Vagina (tissue), 2 donors: ENCODE measurements at regions not wholly inside any gene's neighbourhood (a gene's known extent, or its start where the extent isn't known, plus 50 kb on each side); places are given as distances from the start of the nearest gene placed in this dataset.

Source experiments
- POLR2A ChIP-seq, 2 donors: fragments of 450-650 bp; IDR thresholded peaks; one replicate each; pipeline ENCODE4 v1.6.1; 2017; ENCODE audit warnings: antibody characterized with exemption in 2 of 2, mild to moderate bottlenecking in 2 of 2, moderate library complexity in 2 of 2
- POLR2AphosphoS5 ChIP-seq, 2 donors: sonication (generic); formaldehyde crosslinking; IDR thresholded peaks; one replicate each; pipeline ENCODE4 v1.9.0; 2017; ENCODE audit warnings: antibody characterized with exemption in 2 of 2, mild to moderate bottlenecking in 2 of 2, low read depth in 1 of 2; ENCODE audit not compliant: insufficient read depth in 1 of 2
- TF ChIP-seq, protein P1 (sequence below), 3 experiments: fragments of 450-650 bp in 2 of 3; fragments of 200-600 bp in 1 of 3; sonication (generic) in 1 of 3; IDR thresholded peaks; one replicate each; pipeline ENCODE4 v1.5.1; 2017 to 2019; ENCODE audit warnings: antibody characterized with exemption in 3 of 3, mild to moderate bottlenecking in 2 of 3, moderate library complexity in 2 of 3

DNA sequence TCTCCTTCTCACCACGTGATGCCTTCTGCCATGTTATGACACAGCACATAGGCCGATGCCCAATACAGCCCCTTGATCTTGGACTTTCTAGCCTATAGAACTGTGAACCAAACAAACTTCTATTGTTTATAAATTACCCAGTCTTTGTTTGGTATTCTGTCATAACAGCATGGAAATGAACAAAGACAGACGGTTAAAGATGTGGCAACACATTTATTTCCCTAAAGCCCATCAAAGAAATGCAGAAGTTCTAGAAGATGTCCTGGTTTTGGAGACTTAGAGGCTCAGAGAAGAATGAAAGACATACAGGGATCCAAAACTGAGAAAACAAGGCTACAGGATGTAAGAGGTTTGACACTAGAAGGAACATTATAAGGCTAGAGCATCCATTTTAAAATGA, 600.8 kb upstream of the DAB2 start:
- TF ChIP-seq, protein P1, sequence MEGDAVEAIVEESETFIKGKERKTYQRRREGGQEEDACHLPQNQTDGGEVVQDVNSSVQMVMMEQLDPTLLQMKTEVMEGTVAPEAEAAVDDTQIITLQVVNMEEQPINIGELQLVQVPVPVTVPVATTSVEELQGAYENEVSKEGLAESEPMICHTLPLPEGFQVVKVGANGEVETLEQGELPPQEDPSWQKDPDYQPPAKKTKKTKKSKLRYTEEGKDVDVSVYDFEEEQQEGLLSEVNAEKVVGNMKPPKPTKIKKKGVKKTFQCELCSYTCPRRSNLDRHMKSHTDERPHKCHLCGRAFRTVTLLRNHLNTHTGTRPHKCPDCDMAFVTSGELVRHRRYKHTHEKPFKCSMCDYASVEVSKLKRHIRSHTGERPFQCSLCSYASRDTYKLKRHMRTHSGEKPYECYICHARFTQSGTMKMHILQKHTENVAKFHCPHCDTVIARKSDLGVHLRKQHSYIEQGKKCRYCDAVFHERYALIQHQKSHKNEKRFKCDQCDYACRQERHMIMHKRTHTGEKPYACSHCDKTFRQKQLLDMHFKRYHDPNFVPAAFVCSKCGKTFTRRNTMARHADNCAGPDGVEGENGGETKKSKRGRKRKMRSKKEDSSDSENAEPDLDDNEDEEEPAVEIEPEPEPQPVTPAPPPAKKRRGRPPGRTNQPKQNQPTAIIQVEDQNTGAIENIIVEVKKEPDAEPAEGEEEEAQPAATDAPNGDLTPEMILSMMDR (IDR thresholded peaks at IDR 0.05): no peak
- TF ChIP-seq POLR2AphosphoS5 (IDR thresholded peaks at IDR 0.05; ENCODE audit: insufficient read depth in 1 of 2, low read depth in 1 of 2) (no peak), POLR2A (IDR thresholded peaks at IDR 0.05) (no peak)
